ENCODE measurements at regions not wholly inside any gene's neighbourhood (a gene's known extent, or its start where the extent isn't known, plus 50 kb on each side); places are given as distances from the start of the nearest gene placed in this dataset.
A peak's percentile ranks its signal among the peaks of the same experiment; 100 is the strongest.

- Histone ChIP-seq H3K4me1 (ENCODE audit: insufficient read depth, low read length) (no peaks in the 10 kb centered on the region), H4K5ac (ENCODE audit: insufficient read length, low read depth, low read length) (no peak overlapping the region), H2BK15ac (ENCODE audit: low read depth, low read length) (no peak overlapping the region), H3K79me2 (ENCODE audit: insufficient read depth, low read length) (no peaks in the 10 kb centered on the region), H4K8ac (replicated peaks; ENCODE audit: insufficient read length, low read depth, low read length) (no peak overlapping the region), H3K9ac (ENCODE audit: extremely low read depth, insufficient read length, low read length) (no peak overlapping the region), H3K4me2 (ENCODE audit: insufficient read depth, insufficient read length, low read length) (no peak overlapping the region), H2BK120ac (ENCODE audit: low read depth, low read length, poor library complexity, severe bottlenecking) (no peak overlapping the region), H3K79me1 (ENCODE audit: insufficient read depth, low read depth, low read length, poor library complexity, severe bottlenecking) (no peaks in the 10 kb centered on the region), H3K9me3 (ENCODE audit: control insufficient read depth, low read depth, low read length) (no peaks in the 10 kb centered on the region), H3K27ac (ENCODE audit: insufficient read length, low read depth, low read length) (no peak overlapping the region), H2AK5ac (ENCODE audit: insufficient read length, low read length) (no peak overlapping the region), H2BK20ac (ENCODE audit: low read depth, low read length, poor library complexity, severe bottlenecking) (no peak overlapping the region), H2BK12ac (ENCODE audit: insufficient read length, low read depth, low read length) (no peak overlapping the region), H4K20me1 (ENCODE audit: control insufficient read depth, insufficient read depth, insufficient read length) (no peaks in the 10 kb centered on the region), H3K23ac (ENCODE audit: insufficient read length, low read depth, low read length) (no peak overlapping the region), H3K18ac (ENCODE audit: insufficient read length, low read depth, low read length) (no peak overlapping the region), H3T11ph (ENCODE audit: low read length) (no peak overlapping the region), H3K4ac (ENCODE audit: low read depth, low read length) (no peak overlapping the region), H3K14ac (ENCODE audit: insufficient read depth, low read length) (peak overlapping the region; percentile 20; the same call in 1 of the 2 replicates), H4K91ac (ENCODE audit: insufficient read length, low read depth, low read length) (no peak overlapping the region), H2BK5ac (ENCODE audit: insufficient read length, low read length) (no peak overlapping the region), H3K27me3 (ENCODE audit: insufficient read depth, low read length) (no peaks in the 10 kb centered on the region), H2AFZ (ENCODE audit: low read length) (no peak overlapping the region), H3K56ac (ENCODE audit: insufficient read length, low read depth, low read length) (no peak overlapping the region), H3K23me2 (ENCODE audit: insufficient read length, low read depth, low read length, poor library complexity, severe bottlenecking) (no peaks in the 10 kb centered on the region)
- no CpG with 5 or more reads among the region's 5 CpGs for WGBS (ENCODE audit: extremely low coverage, insufficient read length, low lambda C conversion rate)
- no peak for DNase-seq
- no peaks in the 10 kb centered on the region for H3K36me3 Mint-ChIP-seq (ENCODE audit: insufficient read depth in 1 of 3, low read depth in 3 of 3)
- H3K9me3 Mint-ChIP-seq = no peaks in the 10 kb centered on the region
- H3K27ac Mint-ChIP-seq = 0 out of 7 replicates have a peak overlapping the region, but pooled peaks of 1 of the 3 experiments have one; percentile 60
- H3K27me3 Mint-ChIP-seq (ENCODE audit: low read depth) = no peaks in the 10 kb centered on the region
- TF ChIP-seq CTCF (conservative IDR thresholded peaks at IDR 0.05) = no peak
- H3K4me3 Mint-ChIP-seq = no peak overlapping the region
- H3K4me1 Mint-ChIP-seq = peaks cover 0 to 5% of the 10 kb centered on the region in 2 experiments; a peak in 3 of 4 replicates
Observed at GRCh38 chr20:17169585-17170136, 57.2 kb upstream of the PCSK2 start.

All from H9 (cell line).